GM12875 (cell line): ENCODE measurements at regions not wholly inside any gene's neighbourhood (a gene's known extent, or its start where the extent isn't known, plus 50 kb on each side); places are given as distances from the start of the nearest gene placed in this dataset.

Experiments
- H3K4me3 ChIP-seq: one replicate; pipeline ENCODE4 v1.5.1; 2011; ENCODE audit warnings: low read depth, low read length, control low read depth
- CTCF ChIP-seq: IDR thresholded peaks from 2 replicates; pipeline ENCODE4 v1.5.1; 2011; ENCODE audit warnings: low read depth, mild to moderate bottlenecking, control low read depth, inconsistent platforms, low read length, moderate library complexity, borderline replicate concordance; ENCODE audit not compliant: insufficient read depth

- no peak for TF ChIP-seq CTCF
- no peak overlapping the region for H3K4me3 ChIP-seq
These were observed 117.9 kb downstream of the EFNB2 start for GRCh38 chr13:106417467-106418110.

GRCh38 chr13:106416645-106417044, 118.8 kb downstream of the EFNB2 start:
- TF ChIP-seq CTCF, result no peak
- H3K4me3 ChIP-seq, result no peak overlapping the region

GRCh38 chr13:106415971-106416370, 119.5 kb downstream of the EFNB2 start:
- TF ChIP-seq CTCF, result no peak
- H3K4me3 ChIP-seq, result no peak overlapping the region

- H3K4me3 ChIP-seq, result no peak overlapping the region
- no peak for TF ChIP-seq CTCF
These were observed 120.0 kb downstream of the EFNB2 start for GRCh38 chr13:106415442-106415841.

- no peak overlapping the region for H3K4me3 ChIP-seq
- TF ChIP-seq CTCF, result no peak
These were observed 128.1 kb downstream of the EFNB2 start for GRCh38 chr13:106407338-106407737.

GRCh38 chr13:106405731-106406130, 129.7 kb downstream of the EFNB2 start:
- H3K4me3 ChIP-seq, result no peak overlapping the region
- TF ChIP-seq CTCF, result no peak

- TF ChIP-seq CTCF, result no peak
- H3K4me3 ChIP-seq, result no peak overlapping the region
These were observed 132.2 kb downstream of the EFNB2 start for GRCh38 chr13:106403280-106403679.
